H1 (cell line): ENCODE measurements at regions not wholly inside any gene's neighbourhood (a gene's known extent, or its start where the extent isn't known, plus 50 kb on each side); places are given as distances from the start of the nearest gene placed in this dataset.

ENCODE experiments used
- CTCF ChIA-PET: fragments of 300-600 bp; sonication (Branson Sonifier 250); formaldehyde crosslinking; loops from one replicate; lab custom pipeline; 2021; ENCODE audit not compliant: partially characterized antibody; lab: Charles Lee
- POLR2A ChIA-PET: fragments of 300-600 bp; sonication (Branson Sonifier 250); formaldehyde crosslinking; loops from one replicate; lab custom pipeline; 2021; ENCODE audit warnings: inconsistent platforms; ENCODE audit not compliant: partially characterized antibody; lab: Charles Lee
- DNase-seq, 2 experiments: peaks; one replicate each; pipeline versions ENCODE4 v3.0.0 to v3.0.0-alpha.2; 2010 to 2022; ENCODE audit warnings: low spot score in 2 of 2, low read depth in 1 of 2, mixed read lengths in 1 of 2
- FAIRE-seq: peaks from 2 replicates; lab custom pipeline; 2011; peaks lifted over from hg19 to GRCh38; lab: Jason Lieb, UNC
- H2AFZ ChIP-seq: 2 replicates; pipeline ENCODE4 v1.8.1; 2012; ENCODE audit warnings: low read length, inconsistent platforms
- H2AK5ac ChIP-seq: 2 replicates; pipeline ENCODE4 v1.6.1; 2013; ENCODE audit warnings: low read depth, low read length
- H2BK120ac ChIP-seq: replicated peaks from 2 replicates; pipeline ENCODE3; 2013; ENCODE audit warnings: low read depth, low read length, inconsistent platforms
- H2BK12ac ChIP-seq: 2 replicates; pipeline ENCODE4 v1.6.1; 2013; ENCODE audit warnings: low read depth, low read length
- H2BK15ac ChIP-seq: 2 replicates; pipeline ENCODE4 v1.6.1; 2013; ENCODE audit warnings: low read length
- H2BK20ac ChIP-seq: 2 replicates; pipeline ENCODE4 v1.6.1; 2013; ENCODE audit warnings: low read length
- H2BK5ac ChIP-seq: 2 replicates; pipeline ENCODE4 v1.6.1; 2013; ENCODE audit warnings: low read depth, low read length
- H3K14ac ChIP-seq: 2 replicates; pipeline ENCODE4 v1.6.1; 2013; ENCODE audit warnings: inconsistent platforms; ENCODE audit not compliant: insufficient read length
- H3K18ac ChIP-seq: 2 replicates; pipeline ENCODE4 v1.6.1; 2013; ENCODE audit warnings: low read length; ENCODE audit errors: extremely low read depth
- H3K23ac ChIP-seq: 2 replicates; pipeline ENCODE4 v1.6.1; 2013; ENCODE audit warnings: inconsistent platforms; ENCODE audit not compliant: insufficient read length
- H3K23me2 ChIP-seq: 2 replicates; pipeline ENCODE4 v1.6.1; 2013; ENCODE audit warnings: low read depth, low read length
- H3K27ac ChIP-seq: 2 replicates; pipeline ENCODE4 v1.6.1; 2011; ENCODE audit warnings: low read depth, low read length, inconsistent platforms
- H3K27me3 ChIP-seq, 4 experiments: replicated peaks in 1 of 4; 1 replicate in 1 of 4; 2 replicates in 3 of 4; pipeline versions ENCODE4 v1.6.1 to v1.8.1; 2011 to 2013; ENCODE audit warnings: low read length in 3 of 4, mild to moderate bottlenecking in 3 of 4, inconsistent platforms in 2 of 4, mixed read lengths in 2 of 4, moderate library complexity in 1 of 4; ENCODE audit not compliant: control insufficient read depth in 3 of 4, insufficient read depth in 3 of 4; ENCODE audit errors: extremely low read depth in 1 of 4
- H3K36me3 ChIP-seq, 4 experiments: 2 replicates each; pipeline versions ENCODE4 v1.6.1 to v1.8.1; 2011 to 2013; ENCODE audit warnings: mild to moderate bottlenecking in 4 of 4, low read length in 3 of 4, moderate library complexity in 2 of 4, control low read depth in 1 of 4, inconsistent platforms in 1 of 4; ENCODE audit not compliant: insufficient read depth in 4 of 4, control insufficient read depth in 2 of 4
- H3K4ac ChIP-seq: replicated peaks from 2 replicates; pipeline ENCODE3; 2013; ENCODE audit warnings: low read length, low read depth, mixed read lengths, inconsistent platforms; ENCODE audit not compliant: insufficient read length
- H3K4me1 ChIP-seq, 4 experiments: replicated peaks in 1 of 4; 1 replicate in 1 of 4; 2 replicates in 3 of 4; pipeline versions ENCODE4 v1.6.1 to v1.8.1; 2011 to 2013; ENCODE audit warnings: low read length in 3 of 4, inconsistent platforms in 2 of 4, mixed read lengths in 1 of 4; ENCODE audit not compliant: insufficient read depth in 4 of 4, control insufficient read depth in 3 of 4
- H3K4me2 ChIP-seq, 2 experiments: 2 replicates each; pipeline versions ENCODE4 v1.6.1 to v1.8.1; 2011 to 2013; ENCODE audit warnings: low read depth in 2 of 2, low read length in 2 of 2, control low read depth in 1 of 2, inconsistent platforms in 1 of 2, mild to moderate bottlenecking in 1 of 2; ENCODE audit not compliant: insufficient read depth in 1 of 2
- H3K4me3 ChIP-seq, 4 experiments: fragments of 200-600, 300-600 bp in 1 of 4; sonication (generic), shearing (Covaris generic), sonication (Bioruptor Twin) in 1 of 4; 2 replicates each; pipeline versions ENCODE4 v1.5.1 to v1.8.1; 2011 to 2016; ENCODE audit warnings: low read length in 4 of 4, low read depth in 3 of 4, control low read depth in 2 of 4, inconsistent platforms in 2 of 4, mild to moderate bottlenecking in 2 of 4, mixed read lengths in 1 of 4, moderate library complexity in 1 of 4; ENCODE audit not compliant: insufficient read depth in 2 of 4; ENCODE audit errors: extremely low read depth in 1 of 4
- H3K56ac ChIP-seq: replicated peaks from 2 replicates; pipeline ENCODE3; 2013; ENCODE audit warnings: low read depth, mild to moderate bottlenecking, mixed read lengths, low read length, inconsistent platforms; ENCODE audit not compliant: insufficient read length
- H3K79me1 ChIP-seq: 2 replicates; pipeline ENCODE4 v1.6.1; 2013; ENCODE audit warnings: low read depth, low read length, control low read depth
- H3K79me2 ChIP-seq, 2 experiments: 2 replicates each; pipeline versions ENCODE4 v1.6.1 to v1.8.1; 2012 to 2013; ENCODE audit warnings: low read length in 2 of 2, mild to moderate bottlenecking in 2 of 2, inconsistent platforms in 1 of 2; ENCODE audit not compliant: insufficient read depth in 2 of 2, control insufficient read depth in 1 of 2
- H3K9ac ChIP-seq, 4 experiments: replicated peaks in 1 of 4; 1 replicate in 1 of 4; 2 replicates in 3 of 4; pipeline versions ENCODE4 v1.6.1 to v1.8.1; 2011 to 2013; ENCODE audit warnings: low read depth in 3 of 4, low read length in 3 of 4, control low read depth in 2 of 4, mild to moderate bottlenecking in 2 of 4, moderate library complexity in 2 of 4, inconsistent platforms in 1 of 4; ENCODE audit errors: extremely low read depth in 1 of 4
- H3K9me3 ChIP-seq, 2 experiments: 2 replicates each; pipeline versions ENCODE4 v1.6.1 to v1.8.1; 2012 to 2013; ENCODE audit warnings: mild to moderate bottlenecking in 2 of 2, moderate library complexity in 2 of 2, control low read depth in 1 of 2, inconsistent platforms in 1 of 2, low read depth in 1 of 2, low read length in 1 of 2, mixed read lengths in 1 of 2; ENCODE audit not compliant: insufficient read depth in 2 of 2
- H4K20me1 ChIP-seq, 2 experiments: replicated peaks in 1 of 2; 2 replicates each; pipeline versions ENCODE3 to v1.8.1; 2011 to 2013; ENCODE audit warnings: inconsistent platforms in 2 of 2, low read length in 2 of 2, mild to moderate bottlenecking in 1 of 2; ENCODE audit not compliant: insufficient read depth in 2 of 2, control insufficient read depth in 1 of 2
- H4K5ac ChIP-seq: 2 replicates; pipeline ENCODE4 v1.6.1; 2013; ENCODE audit warnings: low read length, low read depth, mixed read lengths, inconsistent platforms; ENCODE audit not compliant: insufficient read length
- H4K8ac ChIP-seq: 2 replicates; pipeline ENCODE4 v1.8.0; 2013; ENCODE audit warnings: mild to moderate bottlenecking, moderate library complexity, low read length, inconsistent platforms; ENCODE audit not compliant: insufficient read depth; ENCODE audit errors: extremely low read depth
- H4K91ac ChIP-seq: replicated peaks from 2 replicates; pipeline ENCODE3; 2013; ENCODE audit warnings: low read length, mixed read lengths, inconsistent platforms; ENCODE audit not compliant: insufficient read length
- ASH2L ChIP-seq: fragments of 200-600, 300-600 bp; sonication (generic); IDR thresholded peaks from one replicate; pipeline ENCODE4 v1.7.1; 2017; ENCODE audit warnings: low read length
- BACH1 ChIP-seq: IDR thresholded peaks from 2 replicates; pipeline ENCODE4 v1.6.1; 2012; ENCODE audit warnings: low read length, improper control_type of control experiment
- FOSL1 ChIP-seq: IDR thresholded peaks from 2 replicates; pipeline ENCODE4 v1.6.1; 2011; ENCODE audit warnings: mild to moderate bottlenecking, low read depth, low read length, moderate library complexity; ENCODE audit not compliant: insufficient read depth
- GABPA ChIP-seq: IDR thresholded peaks from 2 replicates; pipeline ENCODE4 v1.6.1; 2011; ENCODE audit warnings: mild to moderate bottlenecking, low read length, moderate library complexity, borderline replicate concordance; ENCODE audit not compliant: insufficient read depth
- GTF2F1 ChIP-seq: IDR thresholded peaks from 2 replicates; pipeline ENCODE4 v1.6.1; 2012; ENCODE audit warnings: low read depth, low read length, improper control_type of control experiment, borderline replicate concordance
- JUND ChIP-seq: IDR thresholded peaks from 2 replicates; pipeline ENCODE4 v1.6.1; 2011; ENCODE audit warnings: mild to moderate bottlenecking, improper control_type of control experiment, low read length
- RBBP5 ChIP-seq: IDR thresholded peaks from 2 replicates; pipeline ENCODE4 v1.7.1; 2012; ENCODE audit warnings: low read depth, mild to moderate bottlenecking, inconsistent platforms, low read length, moderate library complexity, borderline replicate concordance
- SP1 ChIP-seq: IDR thresholded peaks from 2 replicates; pipeline ENCODE4 v1.6.1; 2011; ENCODE audit warnings: low read depth, low read length
- SP4 ChIP-seq: IDR thresholded peaks from 2 replicates; pipeline ENCODE4 v1.6.1; 2012; ENCODE audit warnings: low read length, inconsistent platforms
- SUZ12 ChIP-seq: fragments of 200-600 bp; sonication (generic); IDR thresholded peaks from 2 replicates; pipeline ENCODE4 v1.6.1; 2012; ENCODE audit warnings: mild to moderate bottlenecking, inconsistent platforms, low read length, moderate library complexity, mixed read lengths
- TAF7 ChIP-seq: optimal IDR thresholded peaks from 2 replicates; pipeline ENCODE3; 2011; ENCODE audit warnings: low read depth, mild to moderate bottlenecking, inconsistent platforms, low read length, moderate library complexity, borderline replicate concordance
- WGBS, 2 experiments: shearing (Covaris generic) in 1 of 2; methylation state at CpG; one replicate each; pipeline versions ENCODE4 v1.1.6 to v1.1.7; 2013 to 2015; ENCODE audit warnings: low lambda C conversion rate in 2 of 2, mixed read lengths in 2 of 2, inconsistent platforms in 1 of 2, low coverage in 1 of 2, missing lambda C conversion rate in 1 of 2; ENCODE audit not compliant: insufficient replicate concordance in 2 of 2, insufficient coverage in 1 of 2, insufficient read length in 1 of 2; ENCODE audit errors: extremely low coverage in 1 of 2, missing lambda C conversion rate in 1 of 2; 5-methylcytosine and 5-hydroxymethylcytosine counted together
- TF ChIP-seq, protein P1 (sequence below): IDR thresholded peaks from 2 replicates; pipeline ENCODE4 v1.6.1; 2012; ENCODE audit warnings: inconsistent platforms
- TF ChIP-seq, protein P2 (sequence below): IDR thresholded peaks from 2 replicates; pipeline ENCODE4 v1.6.1; 2011; ENCODE audit warnings: low read length, improper control_type of control experiment

DNA sequence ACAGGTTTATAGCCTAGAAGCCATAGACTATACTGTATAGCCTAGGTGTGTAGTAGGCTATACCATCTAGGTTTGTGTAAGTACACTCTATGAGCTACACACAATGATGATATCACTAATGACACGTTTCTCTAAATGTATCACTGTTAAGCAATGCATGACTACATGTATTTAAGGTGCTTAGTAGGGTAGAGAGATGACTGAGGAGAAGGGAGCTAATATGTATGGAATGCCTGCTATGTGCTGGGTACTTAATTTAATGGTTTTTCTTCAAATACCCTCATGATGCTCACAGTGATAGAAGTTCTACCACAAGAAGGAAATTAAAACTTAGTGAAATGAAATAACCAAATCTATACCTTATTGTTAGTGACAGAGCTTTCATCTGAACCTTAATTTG is 1785.5 kb downstream of the EFNA5 start:
- no peak overlapping the region for H2AK5ac ChIP-seq
- H3K27me3 ChIP-seq, result no peaks in the 10 kb centered on the region
- H3K4ac ChIP-seq, result no peak overlapping the region
- no peak overlapping the region for H3K4me2 ChIP-seq
- no peak overlapping the region for H4K5ac ChIP-seq
- H4K8ac ChIP-seq, result no peak overlapping the region
- H3K23ac ChIP-seq, result no peak overlapping the region
- TF ChIP-seq FOSL1 (no peak), ASH2L (no peak), BACH1 (no peak), RBBP5 (no peak), JUND (no peak), GTF2F1 (no peak), GABPA (no peak), SP4 (no peak), TAF7 (no peak), SUZ12 (no peak), SP1 (no peak)
- TF ChIP-seq, protein P1, sequence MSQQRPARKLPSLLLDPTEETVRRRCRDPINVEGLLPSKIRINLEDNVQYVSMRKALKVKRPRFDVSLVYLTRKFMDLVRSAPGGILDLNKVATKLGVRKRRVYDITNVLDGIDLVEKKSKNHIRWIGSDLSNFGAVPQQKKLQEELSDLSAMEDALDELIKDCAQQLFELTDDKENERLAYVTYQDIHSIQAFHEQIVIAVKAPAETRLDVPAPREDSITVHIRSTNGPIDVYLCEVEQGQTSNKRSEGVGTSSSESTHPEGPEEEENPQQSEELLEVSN, result no peak
- TF ChIP-seq, protein P2, sequence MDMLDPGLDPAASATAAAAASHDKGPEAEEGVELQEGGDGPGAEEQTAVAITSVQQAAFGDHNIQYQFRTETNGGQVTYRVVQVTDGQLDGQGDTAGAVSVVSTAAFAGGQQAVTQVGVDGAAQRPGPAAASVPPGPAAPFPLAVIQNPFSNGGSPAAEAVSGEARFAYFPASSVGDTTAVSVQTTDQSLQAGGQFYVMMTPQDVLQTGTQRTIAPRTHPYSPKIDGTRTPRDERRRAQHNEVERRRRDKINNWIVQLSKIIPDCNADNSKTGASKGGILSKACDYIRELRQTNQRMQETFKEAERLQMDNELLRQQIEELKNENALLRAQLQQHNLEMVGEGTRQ, result no peak
- H4K91ac ChIP-seq, result no peak overlapping the region
- FAIRE-seq, result no peak
- H3K9ac ChIP-seq, result no peak overlapping the region
- H3K9me3 ChIP-seq, result no peaks in the 10 kb centered on the region
- H3K4me1 ChIP-seq, result no peaks in the 10 kb centered on the region
- CTCF ChIA-PET, result interaction anchor here (1.5 kb wide), 1 partner anchor 17 kb away, joined by 3 read pairs; no protein-coding TSS in a partner anchor
- no peak overlapping the region for H3K14ac ChIP-seq
- H2BK20ac ChIP-seq, result no peak overlapping the region
- H3K79me2 ChIP-seq, result no peaks in the 10 kb centered on the region
- POLR2A ChIA-PET, result no interaction called here
- WGBS, 2 experiments, result 81% methylated on average over 1 of the region's 1 CpG; no CpG with 5 or more reads in 1 of the 2 experiments
- no peak overlapping the region for H2BK12ac ChIP-seq
- DNase-seq, result no peak
- no peaks in the 10 kb centered on the region for H3K36me3 ChIP-seq
- H2AFZ ChIP-seq, result no peak overlapping the region
- H2BK5ac ChIP-seq, result no peak overlapping the region
- no peak overlapping the region for H3K27ac ChIP-seq
- H2BK15ac ChIP-seq, result no peak overlapping the region
- H3K79me1 ChIP-seq, result no peaks in the 10 kb centered on the region
- no peak overlapping the region for H3K56ac ChIP-seq
- no peaks in the 10 kb centered on the region for H4K20me1 ChIP-seq
- no peaks in the 10 kb centered on the region for H3K23me2 ChIP-seq
- H2BK120ac ChIP-seq, result no peak overlapping the region
- no peak overlapping the region for H3K18ac ChIP-seq
- no peak overlapping the region for H3K4me3 ChIP-seq
